H1 (cell line): ENCODE measurements at regions not wholly inside any gene's neighbourhood (a gene's known extent, or its start where the extent isn't known, plus 50 kb on each side); places are given as distances from the start of the nearest gene placed in this dataset.

Experiments
- BRCA1 ChIP-seq: IDR thresholded peaks from 2 replicates; pipeline ENCODE4 v1.6.1; 2012; ENCODE audit warnings: low read depth, low read length, improper control_type of control experiment
- USF2 ChIP-seq: IDR thresholded peaks from 2 replicates; pipeline ENCODE4 v1.6.1; 2011; ENCODE audit warnings: low read length, improper control_type of control experiment

DNA sequence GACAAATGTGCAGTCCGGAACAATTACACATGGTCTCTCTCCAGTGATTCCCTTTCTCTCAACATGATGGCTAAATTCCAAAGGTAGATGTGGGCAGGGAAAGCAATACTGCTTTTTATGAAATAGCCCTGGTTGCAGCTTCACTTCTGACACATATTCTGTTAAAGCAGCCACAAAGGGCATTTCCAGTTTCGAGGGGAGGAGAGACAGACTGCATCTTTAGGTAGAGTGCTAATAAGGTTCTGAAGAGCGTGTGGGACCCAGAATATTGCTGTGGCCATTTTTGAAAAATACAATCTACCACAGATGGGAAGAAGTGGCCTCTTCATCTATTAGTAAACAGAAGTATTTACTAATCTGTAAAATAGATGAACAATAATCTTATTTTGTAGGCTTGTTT lies 139.3 kb upstream of the PEX5L start (continued):
- TF ChIP-seq BRCA1 (no peak), USF2 (no peak)
